Fibroblast of lung (primary cell): ENCODE measurements at regions not wholly inside any gene's neighbourhood (a gene's known extent, or its start where the extent isn't known, plus 50 kb on each side); places are given as distances from the start of the nearest gene placed in this dataset.

Experiments used
- EZH2 ChIP-seq: IDR thresholded peaks from 2 replicates; pipeline ENCODE4 v1.5.1; 2012; ENCODE audit warnings: low read length, control low read depth, mild to moderate bottlenecking; ENCODE audit errors: missing control alignments
- TF ChIP-seq, protein P1 (sequence below), 2 donors: IDR thresholded peaks in 1 of 2; conservative IDR thresholded peaks in 1 of 2; 1 replicate in 1 of 2; 2 replicates in 1 of 2; pipeline ENCODE4 v1.5.1; 2011 to 2012; ENCODE audit warnings: low read length in 2 of 2, control low read depth in 1 of 2, inconsistent platforms in 1 of 2, low read depth in 1 of 2, mild to moderate bottlenecking in 1 of 2

DNA sequence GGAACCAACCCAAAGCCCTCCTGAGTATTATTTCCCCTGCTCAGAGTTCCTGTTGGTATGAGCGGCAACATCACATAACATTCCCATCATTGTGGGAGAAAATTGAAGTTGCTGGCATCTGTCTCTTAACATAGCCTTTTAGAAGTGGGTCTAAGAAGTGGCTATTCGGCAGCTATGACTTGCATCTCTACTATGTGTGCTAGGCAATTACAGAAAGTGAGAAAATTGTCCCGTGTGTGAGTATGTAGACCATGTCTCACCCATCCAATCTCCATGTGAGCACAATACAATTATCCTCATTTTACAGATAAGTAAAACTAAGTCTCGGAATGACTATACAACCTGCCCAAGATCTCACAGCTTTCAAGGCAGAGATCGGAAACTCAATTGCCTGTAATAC lies 239.4 kb upstream of the ZNF462 start:
- TF ChIP-seq, protein P1, sequence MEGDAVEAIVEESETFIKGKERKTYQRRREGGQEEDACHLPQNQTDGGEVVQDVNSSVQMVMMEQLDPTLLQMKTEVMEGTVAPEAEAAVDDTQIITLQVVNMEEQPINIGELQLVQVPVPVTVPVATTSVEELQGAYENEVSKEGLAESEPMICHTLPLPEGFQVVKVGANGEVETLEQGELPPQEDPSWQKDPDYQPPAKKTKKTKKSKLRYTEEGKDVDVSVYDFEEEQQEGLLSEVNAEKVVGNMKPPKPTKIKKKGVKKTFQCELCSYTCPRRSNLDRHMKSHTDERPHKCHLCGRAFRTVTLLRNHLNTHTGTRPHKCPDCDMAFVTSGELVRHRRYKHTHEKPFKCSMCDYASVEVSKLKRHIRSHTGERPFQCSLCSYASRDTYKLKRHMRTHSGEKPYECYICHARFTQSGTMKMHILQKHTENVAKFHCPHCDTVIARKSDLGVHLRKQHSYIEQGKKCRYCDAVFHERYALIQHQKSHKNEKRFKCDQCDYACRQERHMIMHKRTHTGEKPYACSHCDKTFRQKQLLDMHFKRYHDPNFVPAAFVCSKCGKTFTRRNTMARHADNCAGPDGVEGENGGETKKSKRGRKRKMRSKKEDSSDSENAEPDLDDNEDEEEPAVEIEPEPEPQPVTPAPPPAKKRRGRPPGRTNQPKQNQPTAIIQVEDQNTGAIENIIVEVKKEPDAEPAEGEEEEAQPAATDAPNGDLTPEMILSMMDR (conservative IDR thresholded peaks at IDR 0.05 in 1 of 2, IDR thresholded peaks at IDR 0.05 in 1 of 2; ENCODE audit: low read depth in 1 of 2, low read length in 2 of 2): no peak
- TF ChIP-seq EZH2: no peak
